Stimulated activated CD8-positive, alpha-beta memory T cell treated with anti-CD3 and anti-CD28 coated beads, Interleukin-12 subunit alpha, Interleukin-12 subunit beta, amount 100 ng/mL, for 24 hours (primary cell): ENCODE measurements at regions not wholly inside any gene's neighbourhood (a gene's known extent, or its start where the extent isn't known, plus 50 kb on each side); places are given as distances from the start of the nearest gene placed in this dataset.
A peak's percentile ranks its signal among the peaks of the same experiment; 100 is the strongest.

Source experiments
- DNase-seq: peaks from one replicate; pipeline ENCODE4 v3.0.0-alpha.2; 2020; ENCODE audit errors: extremely low read depth

DNA sequence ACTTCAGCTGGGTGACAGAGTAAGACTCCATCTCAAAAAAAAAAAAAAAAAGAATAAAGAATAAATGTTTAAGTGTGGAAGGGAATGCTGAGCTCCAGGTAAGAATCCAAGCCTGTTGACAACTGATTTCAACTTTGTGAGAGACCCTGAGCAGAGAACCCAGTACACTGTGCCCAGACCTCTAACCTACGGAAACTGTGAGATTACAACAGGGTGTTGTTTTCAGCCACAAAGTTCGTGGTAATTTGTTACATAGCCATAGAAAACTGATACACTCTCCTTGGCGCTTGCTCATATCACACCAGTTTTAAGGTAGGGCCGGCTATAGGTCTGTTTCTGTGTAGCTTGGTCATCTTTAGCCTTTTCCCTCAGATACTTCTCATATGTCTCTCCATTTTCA is 98.4 kb upstream of the PAPOLG start:
- DNase-seq: no peak

DNA sequence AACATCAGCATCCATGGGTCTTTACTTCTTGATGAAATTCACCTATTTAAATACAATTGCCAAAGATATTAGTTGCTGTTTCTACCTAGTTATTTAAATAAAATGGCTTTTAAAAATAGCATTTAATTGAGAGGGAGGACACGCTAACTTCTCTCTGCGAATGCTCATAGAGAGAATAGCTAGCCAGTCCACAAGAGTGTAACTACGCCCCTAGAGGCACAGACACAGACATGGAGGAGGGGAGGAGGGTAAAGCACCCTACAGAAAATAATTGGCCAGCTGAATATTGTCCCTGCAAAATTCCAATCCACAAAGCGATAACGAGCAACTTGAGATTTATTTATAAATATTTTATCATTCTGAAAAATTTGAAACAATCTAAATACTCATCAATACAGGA is 97.0 kb upstream of the PAPOLG start:
- no peak for DNase-seq

DNA sequence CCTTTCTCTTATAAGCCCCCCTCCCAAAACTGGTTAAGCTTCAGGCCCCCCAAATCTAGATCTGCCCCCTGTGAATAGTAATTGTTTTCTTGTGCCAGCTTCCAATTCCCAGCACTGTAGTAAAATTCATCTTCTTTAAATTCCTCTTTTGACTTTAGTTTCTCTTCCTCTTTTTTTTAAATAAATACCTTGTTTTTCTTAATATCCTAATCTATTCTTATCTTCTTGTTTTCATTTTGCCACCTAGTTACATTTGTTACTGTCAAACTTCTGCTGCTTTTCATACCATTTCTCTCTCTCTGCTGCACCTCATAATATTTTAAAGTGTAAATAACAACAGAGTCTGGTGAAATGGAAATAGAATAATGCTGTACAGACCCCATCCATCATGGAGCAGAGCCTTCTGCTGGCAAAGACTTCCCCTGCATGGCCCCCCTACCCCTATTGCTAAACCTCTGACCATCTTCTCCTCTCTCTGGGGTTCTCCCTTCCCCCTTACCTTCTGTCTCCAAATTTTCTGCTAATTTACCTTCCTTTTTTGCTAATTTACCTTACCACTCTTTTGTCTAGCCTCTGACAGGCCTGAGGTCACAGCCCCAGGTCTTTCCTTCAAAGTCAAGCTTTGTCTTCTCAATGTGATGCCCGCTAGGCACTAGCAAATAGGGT is 94.9 kb upstream of the PAPOLG start:
- DNase-seq: no peak

DNA sequence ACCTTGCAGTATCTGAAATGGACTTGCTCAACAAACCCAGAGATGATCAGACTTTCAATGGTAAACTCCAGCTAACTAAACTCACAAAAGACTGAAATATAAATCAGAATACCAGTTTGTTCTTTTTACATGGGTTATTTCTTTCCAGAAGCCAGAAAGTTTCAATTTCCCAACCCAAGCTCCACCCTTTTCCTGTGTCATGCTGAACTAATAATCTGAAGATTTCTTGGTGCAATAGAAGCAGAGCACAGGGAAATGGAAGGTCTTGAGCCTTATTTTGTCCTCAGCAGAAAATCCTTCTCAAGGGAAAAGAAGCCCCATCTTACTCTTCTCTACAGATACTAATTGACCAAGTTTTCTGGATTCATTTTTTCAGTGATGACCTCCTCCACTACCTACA is 93.3 kb upstream of the PAPOLG start:
- DNase-seq: no peak

DNA sequence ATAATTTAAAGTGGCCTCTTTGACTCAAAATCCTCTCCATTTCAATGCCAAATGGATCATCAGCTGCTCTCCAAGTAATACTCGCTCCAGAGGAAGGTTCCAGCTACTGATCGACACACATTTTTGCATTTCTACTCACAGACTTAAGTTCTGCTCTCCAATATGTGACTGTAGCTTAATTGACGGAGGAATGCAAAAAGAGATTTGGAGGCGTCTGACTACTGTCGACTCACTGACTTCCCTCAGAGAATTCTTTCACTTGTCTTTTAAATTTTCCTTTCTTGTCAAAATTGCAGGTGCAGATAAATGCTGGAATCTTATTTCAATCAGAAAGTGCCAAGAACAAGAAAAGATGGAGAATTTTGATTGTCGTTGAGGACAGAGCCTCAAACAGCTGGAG is 84.1 kb upstream of the PAPOLG start:
- DNase-seq: no peak

DNA sequence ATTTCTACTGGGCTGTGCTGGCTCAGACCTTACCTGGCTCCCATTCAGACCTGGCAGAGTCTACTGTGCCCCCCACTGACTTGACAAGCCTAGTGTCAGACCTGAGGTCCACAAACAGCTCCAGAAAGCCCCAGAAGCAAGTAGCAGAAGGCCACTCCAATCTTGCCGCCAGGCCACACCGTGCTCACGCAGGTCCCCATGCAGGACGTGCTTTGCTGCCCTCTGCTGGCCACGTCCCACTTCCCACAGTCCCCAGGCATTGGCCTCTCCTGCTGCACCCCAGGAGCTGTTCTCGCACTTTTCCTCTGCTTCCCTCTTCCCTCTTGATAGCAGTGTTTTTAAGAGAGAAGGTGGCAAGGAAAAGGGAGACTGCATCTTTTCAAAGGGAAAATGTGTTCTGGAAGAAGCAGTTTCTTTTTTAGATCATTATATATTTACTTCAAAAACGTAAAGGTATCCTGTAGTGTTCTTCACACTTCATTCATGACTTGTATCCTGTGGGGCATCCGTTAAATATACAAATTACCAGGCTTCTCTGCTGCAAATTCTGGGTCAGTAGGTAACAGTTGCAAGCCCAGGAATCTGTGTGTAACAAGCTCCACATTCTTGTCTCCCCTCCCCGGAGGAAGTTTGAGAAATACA is 81.4 kb upstream of the PAPOLG start:
- peak; percentile 57 for DNase-seq

DNA sequence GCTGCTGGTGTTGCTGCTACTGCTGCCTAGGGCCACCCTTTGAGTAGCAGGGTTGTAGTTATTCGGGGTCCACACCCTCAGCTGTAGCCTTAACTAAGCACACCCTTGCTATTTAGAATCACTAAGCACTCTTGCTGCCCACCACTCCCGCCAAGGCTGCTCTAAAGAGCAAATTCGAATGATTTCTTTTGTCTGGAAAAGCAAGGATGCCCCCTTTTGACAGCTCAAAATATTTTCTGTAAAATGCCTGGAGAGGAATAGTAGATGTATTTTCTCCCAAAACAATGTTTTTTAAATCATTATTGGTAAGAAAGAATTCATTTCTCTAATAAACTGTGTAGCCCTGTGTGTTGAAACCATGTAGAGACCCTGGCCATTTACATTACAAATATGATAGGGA is 80.8 kb upstream of the PAPOLG start:
- no peak for DNase-seq

DNA sequence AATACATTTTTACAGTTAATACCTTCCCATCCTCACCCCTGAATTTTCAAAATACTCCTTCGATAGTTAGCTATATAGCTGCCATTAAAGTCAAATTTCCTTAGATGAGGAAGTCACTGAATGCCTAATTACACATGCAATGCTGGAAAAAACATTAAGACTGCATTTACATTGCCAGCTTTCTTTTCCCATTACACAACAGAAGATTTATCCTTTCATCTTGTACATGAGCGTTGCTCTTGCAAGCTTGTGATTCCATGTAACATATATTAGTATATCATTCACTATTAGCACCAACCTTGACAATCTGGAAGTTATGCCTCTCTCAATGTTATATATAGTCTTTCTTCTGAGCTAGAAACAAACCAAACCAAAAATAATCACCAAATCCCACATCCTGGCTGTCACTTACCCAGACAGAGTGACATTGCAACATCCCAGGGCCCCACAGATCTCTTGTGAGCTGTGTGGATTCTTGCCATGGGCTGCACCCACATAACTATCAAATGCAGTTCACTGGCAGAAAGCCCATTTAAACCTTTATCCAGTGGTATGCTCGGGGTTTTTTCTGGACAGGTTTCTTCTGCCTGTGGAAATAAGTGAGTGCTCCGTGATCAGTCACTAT is 79.2 kb upstream of the PAPOLG start:
- DNase-seq: no peak

DNA sequence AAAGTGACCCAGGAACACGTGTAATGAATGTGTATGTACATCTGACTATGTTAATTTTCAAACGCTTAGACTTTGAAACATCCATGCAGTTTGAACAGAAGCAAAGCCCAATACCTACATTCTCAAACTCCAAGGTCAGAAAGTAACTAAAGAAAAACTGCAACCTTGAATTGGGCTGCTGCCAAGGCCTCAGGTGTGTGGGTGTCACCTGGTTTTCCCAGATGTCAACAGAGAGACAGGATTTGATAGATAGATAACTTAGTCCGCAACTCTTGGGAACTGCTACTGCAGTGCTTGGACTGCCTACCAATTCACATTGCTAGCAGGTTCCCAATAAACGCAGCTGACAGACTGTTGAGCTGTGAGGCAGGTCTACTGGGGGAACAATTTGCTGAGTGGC is 78.7 kb upstream of the PAPOLG start:
- no peak for DNase-seq

DNA sequence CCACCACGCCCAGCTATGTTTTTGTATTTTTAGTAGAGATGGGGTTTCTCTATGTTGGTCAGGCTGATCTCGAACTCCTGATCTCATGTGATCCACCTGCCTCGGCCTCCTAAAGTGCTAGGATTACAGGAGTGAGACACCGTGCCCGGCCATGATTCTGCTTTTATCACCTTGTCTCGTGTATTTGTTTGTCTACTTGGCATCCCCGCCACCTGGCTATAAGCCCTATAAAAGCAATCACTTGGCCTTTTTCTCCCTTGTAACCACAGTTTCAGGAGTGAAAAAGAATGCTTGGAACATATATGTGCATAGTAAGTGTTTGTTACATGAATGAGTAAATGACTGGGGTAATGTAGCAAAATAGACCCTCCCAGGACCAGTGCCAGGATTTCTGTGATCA is 77.5 kb upstream of the PAPOLG start:
- no peak for DNase-seq

DNA sequence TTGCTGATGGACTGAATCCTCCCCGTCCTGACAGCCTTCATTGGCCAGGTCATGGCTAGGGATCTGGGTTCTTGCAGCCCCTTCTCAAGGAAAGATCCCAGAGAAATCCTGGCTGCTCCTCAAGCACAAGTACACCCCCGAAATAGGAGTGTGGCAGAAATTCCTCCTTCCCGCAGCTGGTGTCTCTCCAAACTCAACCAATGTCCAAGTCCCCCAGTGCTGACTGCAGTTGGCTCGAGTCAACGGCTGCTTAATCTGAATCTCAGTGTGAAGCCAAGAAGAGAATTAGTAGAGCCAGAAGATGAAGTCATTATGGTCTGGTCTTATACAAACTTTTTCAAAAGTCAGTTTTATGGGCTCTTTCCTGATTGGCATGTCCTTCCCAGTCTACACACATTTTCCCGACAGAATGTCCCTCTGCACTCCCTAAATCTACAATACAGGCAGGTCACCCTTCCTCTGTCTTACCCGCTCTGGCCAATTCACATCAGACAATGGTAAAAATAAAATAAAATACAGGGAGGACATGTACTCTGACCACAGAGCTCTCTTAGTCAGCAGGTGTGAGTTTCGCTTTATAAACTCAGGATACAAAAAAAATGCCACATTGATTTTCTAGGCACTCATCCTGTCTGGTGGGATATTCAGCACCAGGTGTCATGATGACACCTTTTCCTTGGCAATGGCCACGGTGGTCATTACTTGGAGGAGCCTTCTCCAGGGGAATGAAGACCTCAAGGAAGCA is 76.9 kb upstream of the PAPOLG start:
- DNase-seq: no peak

DNA sequence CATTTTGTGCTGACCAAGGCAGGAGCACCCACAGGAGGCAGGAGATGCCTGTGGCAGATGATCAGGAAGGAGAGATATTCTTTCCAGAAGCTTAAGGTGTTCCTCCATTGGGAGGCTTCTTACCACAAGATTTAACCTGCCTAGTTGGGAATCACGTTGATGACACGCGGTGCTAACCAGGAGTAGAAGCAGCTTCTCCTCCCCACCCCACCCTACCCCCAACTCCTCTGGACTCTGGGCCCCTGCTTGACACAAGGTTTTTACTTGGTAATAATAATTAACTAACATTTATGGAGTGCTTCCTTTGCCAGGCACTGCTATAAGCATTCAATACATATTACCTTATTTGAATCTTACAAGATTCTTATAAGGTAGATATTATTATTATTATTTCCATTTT is 62.5 kb upstream of the PAPOLG start:
- DNase-seq: no peak

DNA sequence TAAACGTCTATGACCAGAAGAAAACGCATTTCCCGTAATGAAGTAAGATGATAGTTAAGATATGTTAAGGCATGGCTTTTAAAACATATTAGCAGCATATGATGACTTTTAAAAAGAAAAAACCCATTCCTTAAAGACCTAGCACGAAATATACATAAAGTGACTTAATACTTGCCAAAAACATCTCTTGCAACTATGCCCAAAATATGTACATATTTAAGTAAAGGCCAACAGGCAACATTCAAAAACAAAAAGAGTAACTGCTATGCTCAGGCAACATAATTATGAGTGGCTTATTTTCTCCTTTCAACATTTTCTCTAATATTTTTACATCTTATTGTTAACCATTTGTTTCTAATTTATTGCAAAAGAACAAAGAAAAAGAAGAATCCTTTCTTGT is 60.3 kb upstream of the PAPOLG start:
- no peak for DNase-seq

DNA sequence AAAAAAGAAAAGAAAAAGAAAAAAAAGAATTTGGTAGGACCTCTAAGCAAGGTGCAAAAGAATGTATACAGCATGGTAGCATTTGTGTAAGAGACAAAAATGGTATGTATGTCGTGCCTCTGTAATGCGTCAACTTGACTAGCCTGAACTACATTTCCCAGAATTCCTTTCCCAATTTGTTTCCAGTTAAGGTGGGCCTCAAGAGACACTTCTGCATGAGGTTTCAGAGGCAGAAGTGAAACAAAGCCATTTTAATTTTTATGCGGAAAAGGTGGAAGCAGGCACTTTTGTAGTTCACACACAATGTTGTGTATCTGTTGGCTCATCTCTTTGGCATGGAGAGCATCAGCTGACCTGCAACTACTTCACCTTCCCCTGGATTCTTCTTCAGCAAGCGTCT is 56.5 kb upstream of the PAPOLG start:
- no peak for DNase-seq

DNA sequence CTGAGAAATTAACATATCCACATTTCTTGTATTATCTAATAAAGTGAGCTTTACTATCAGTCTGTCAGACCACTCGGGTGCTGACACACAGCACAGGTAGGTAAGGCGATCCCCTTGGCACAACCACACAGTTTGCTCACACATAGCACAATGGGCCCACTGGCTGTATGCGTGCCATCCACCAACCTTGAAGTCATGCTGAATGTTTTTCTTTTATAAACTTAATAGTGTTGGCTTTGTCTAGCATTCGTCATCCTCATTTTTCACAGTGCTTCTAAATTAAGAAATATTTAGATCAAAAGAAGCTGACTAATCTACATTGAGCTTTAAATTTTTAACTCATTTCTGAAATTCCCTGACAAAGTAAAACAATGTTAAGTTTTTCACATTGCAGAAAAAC is 50.0 kb upstream of the PAPOLG start:
- no peak for DNase-seq
